HuH-7 (cell line): ENCODE measurements at regions not wholly inside any gene's neighbourhood (a gene's known extent, or its start where the extent isn't known, plus 50 kb on each side); places are given as distances from the start of the nearest gene placed in this dataset.

Experiments used
- DNase-seq: peaks from one replicate; pipeline ENCODE4 v3.0.0; 2011; ENCODE audit warnings: low spot score

- no peak for DNase-seq
These were observed 298.7 kb upstream of the CLNK start for GRCh38 chr4:10983268-10983667.

- no peak for DNase-seq
These were observed 297.7 kb upstream of the CLNK start for GRCh38 chr4:10982305-10982704.

GRCh38 chr4:10981576-10981975 lies 297.0 kb upstream of the CLNK start:
- DNase-seq: no peak

- no peak for DNase-seq
These were observed 296.5 kb upstream of the CLNK start for GRCh38 chr4:10981096-10981495.

GRCh38 chr4:10979032-10979431 lies 294.5 kb upstream of the CLNK start:
- no peak for DNase-seq

- DNase-seq: no peak
These were observed 293.0 kb upstream of the CLNK start for GRCh38 chr4:10977534-10977933.

- DNase-seq: no peak
These were observed 289.8 kb upstream of the CLNK start for GRCh38 chr4:10974371-10974770.

GRCh38 chr4:10973686-10974085 lies 289.1 kb upstream of the CLNK start:
- no peak for DNase-seq

GRCh38 chr4:10971800-10972401 lies 287.3 kb upstream of the CLNK start:
- no peak for DNase-seq

GRCh38 chr4:10965196-10965595 lies 280.6 kb upstream of the CLNK start:
- no peak for DNase-seq

- no peak for DNase-seq
These were observed 279.6 kb upstream of the CLNK start for GRCh38 chr4:10963958-10964703.

GRCh38 chr4:10963241-10963640 lies 278.7 kb upstream of the CLNK start:
- DNase-seq: no peak

GRCh38 chr4:10962246-10962645 lies 277.7 kb upstream of the CLNK start:
- no peak for DNase-seq

GRCh38 chr4:10960389-10960788 lies 275.8 kb upstream of the CLNK start:
- DNase-seq: no peak

GRCh38 chr4:10959586-10959985 lies 275.0 kb upstream of the CLNK start:
- no peak for DNase-seq

GRCh38 chr4:10958226-10958856 lies 273.8 kb upstream of the CLNK start:
- no peak for DNase-seq

GRCh38 chr4:10951306-10951705 lies 266.7 kb upstream of the CLNK start:
- DNase-seq: no peak

GRCh38 chr4:10949039-10949733 lies 264.6 kb upstream of the CLNK start:
- no peak for DNase-seq

- DNase-seq: no peak
These were observed 263.3 kb upstream of the CLNK start for GRCh38 chr4:10947898-10948297.

- DNase-seq: no peak
These were observed 259.8 kb upstream of the CLNK start for GRCh38 chr4:10944321-10944720.

GRCh38 chr4:10942156-10942555 lies 257.6 kb upstream of the CLNK start:
- DNase-seq: no peak

- DNase-seq: no peak
These were observed 245.2 kb upstream of the CLNK start for GRCh38 chr4:10929818-10930217.

- no peak for DNase-seq
These were observed 241.4 kb upstream of the CLNK start for GRCh38 chr4:10925996-10926395.
